Daoy (cell line): ENCODE measurements at regions not wholly inside any gene's neighbourhood (a gene's known extent, or its start where the extent isn't known, plus 50 kb on each side); places are given as distances from the start of the nearest gene placed in this dataset.
"Not testable (repeated sequence)": the region's sequence is repeated elsewhere in the genome, so short reads cannot be mapped to it uniquely, and the experiment has no call there.

Experiments
- DNase-seq: peaks from one replicate; pipeline ENCODE4 v3.0.0-alpha.2; 2015; ENCODE audit warnings: low read depth

GRCh38 chr5:106019261-106019660 is 1651.5 kb downstream of the EFNA5 start:
- no peak for DNase-seq

DNA sequence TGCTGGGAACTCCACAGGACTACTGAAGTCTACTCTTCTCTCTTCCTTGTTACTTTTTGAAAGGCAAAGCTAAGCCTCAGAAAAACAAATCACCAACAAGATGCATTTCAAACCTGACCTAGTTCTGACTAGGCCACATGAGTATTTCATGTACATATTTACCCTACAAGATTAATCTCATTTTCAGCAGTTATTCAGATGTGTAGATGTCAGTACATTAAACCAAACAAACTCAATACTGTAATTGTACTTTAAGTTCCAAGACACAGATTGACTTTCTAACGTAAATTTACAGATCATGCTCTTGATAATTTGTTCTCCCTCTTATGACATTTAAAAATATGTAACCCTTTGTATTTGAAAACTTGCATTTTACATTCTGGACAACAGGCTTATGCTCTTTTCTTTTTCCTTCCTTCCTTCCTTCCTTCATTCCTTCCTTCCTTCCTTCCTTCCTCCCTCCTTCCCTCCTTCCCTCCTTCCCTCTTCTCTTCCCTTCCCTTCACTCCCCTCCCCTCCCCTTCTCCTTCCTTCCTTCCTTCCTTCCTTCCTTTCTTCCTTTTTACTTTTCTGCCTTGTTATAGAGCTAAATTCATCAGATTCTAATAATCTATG is 1653.4 kb downstream of the EFNA5 start:
- no peak for DNase-seq

GRCh38 chr5:106014262-106014661 is 1656.5 kb downstream of the EFNA5 start:
- DNase-seq: no peak

GRCh38 chr5:106006242-106006641 is 1664.5 kb downstream of the EFNA5 start:
- DNase-seq: no peak

DNA sequence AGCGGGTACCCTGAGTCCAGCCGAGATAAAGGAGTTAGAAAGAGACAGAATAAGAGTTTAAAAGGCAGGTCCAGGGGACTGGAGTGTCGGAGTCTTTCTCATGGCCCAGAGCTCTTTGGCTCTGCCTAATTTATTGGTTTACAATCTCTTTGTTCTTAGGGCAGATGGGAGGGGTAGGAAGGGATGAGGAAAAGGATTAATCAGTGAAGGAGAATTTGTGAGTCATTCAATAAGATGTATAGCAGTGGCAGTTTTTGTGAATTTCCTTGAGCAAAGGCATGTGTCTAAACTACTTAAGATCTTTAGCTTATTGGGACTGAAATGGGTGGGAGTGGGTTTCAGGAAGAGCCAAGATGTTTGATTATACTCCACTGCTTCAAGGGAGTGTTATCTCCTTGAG is 1671.7 kb downstream of the EFNA5 start:
- not testable (repeated sequence) for DNase-seq

- no peak for DNase-seq
Measured at GRCh38 chr5:105993027-105993426, 1677.7 kb downstream of the EFNA5 start.

- DNase-seq: no peak
Measured at GRCh38 chr5:105982526-105982925, 1688.2 kb downstream of the EFNA5 start.

GRCh38 chr5:105978011-105978410 is 1692.7 kb downstream of the EFNA5 start:
- no peak for DNase-seq

- DNase-seq: no peak
Measured at GRCh38 chr5:105977163-105977562, 1693.6 kb downstream of the EFNA5 start.

DNA sequence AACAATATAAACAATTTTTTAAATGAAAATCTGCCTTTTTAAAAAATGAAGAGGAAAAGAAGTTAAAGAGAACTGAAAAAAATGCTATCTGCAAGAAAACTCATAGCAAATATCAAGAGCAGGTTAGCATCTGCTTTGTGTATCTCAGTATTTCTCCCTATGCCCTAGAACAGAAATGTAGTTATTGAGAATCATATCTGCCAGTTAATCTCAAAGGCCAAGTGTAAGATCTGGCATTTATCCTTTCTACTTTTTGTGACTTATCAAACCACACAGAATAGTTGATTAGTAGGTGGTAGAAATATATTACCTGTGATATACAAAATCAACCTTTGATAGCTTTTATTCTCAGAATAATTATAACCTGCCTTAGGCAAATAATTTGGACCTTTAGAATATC is 1699.8 kb downstream of the EFNA5 start:
- DNase-seq: no peak

GRCh38 chr5:105968981-105969380 is 1701.8 kb downstream of the EFNA5 start:
- no peak for DNase-seq

- DNase-seq: no peak
Measured at GRCh38 chr5:105963696-105964255, 1707.0 kb downstream of the EFNA5 start.

GRCh38 chr5:105961572-105961971 is 1709.2 kb downstream of the EFNA5 start:
- DNase-seq: no peak

- DNase-seq: no peak
Measured at GRCh38 chr5:105956456-105957196, 1714.1 kb downstream of the EFNA5 start.

- no peak for DNase-seq
Measured at GRCh38 chr5:105954341-105954740, 1716.4 kb downstream of the EFNA5 start.

DNA sequence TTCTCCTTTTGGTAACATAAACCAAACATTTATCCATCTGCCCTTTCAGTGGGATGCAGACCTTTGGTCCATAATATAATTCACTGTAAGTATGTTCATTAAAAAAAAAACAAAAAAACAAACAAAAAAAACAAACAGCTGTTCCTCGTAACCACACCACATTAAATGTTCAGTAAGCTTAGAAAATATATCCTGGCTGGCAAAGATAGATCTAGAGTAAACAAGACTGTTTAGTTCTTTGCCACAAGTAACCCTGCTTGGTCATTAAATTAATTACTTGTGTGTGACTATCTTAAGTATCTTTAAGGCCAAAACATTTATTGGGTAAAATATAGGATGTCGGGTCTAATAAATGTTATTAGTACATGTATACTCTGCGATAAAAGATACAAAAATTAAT is 1717.1 kb downstream of the EFNA5 start:
- DNase-seq: no peak

DNA sequence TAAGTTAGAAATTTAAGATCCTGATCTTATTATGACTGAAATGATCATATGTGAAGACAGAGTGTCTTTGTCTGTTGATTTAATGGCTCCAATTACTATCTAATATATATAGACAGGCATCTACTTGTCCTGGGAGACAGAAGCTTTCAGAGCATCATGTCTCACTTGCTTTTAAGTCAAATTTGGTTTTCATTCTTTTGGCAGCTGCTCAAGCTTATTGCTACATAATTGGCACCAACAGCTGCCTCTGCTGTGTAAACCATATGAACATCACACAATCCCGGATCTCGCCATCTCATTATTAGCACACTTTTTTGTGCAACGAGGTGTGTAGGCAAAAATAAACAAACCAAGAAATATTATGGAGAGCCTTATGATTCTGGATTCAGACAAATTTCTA is 1717.9 kb downstream of the EFNA5 start:
- no peak for DNase-seq

GRCh38 chr5:105947461-105947860 is 1723.3 kb downstream of the EFNA5 start:
- DNase-seq: no peak

DNA sequence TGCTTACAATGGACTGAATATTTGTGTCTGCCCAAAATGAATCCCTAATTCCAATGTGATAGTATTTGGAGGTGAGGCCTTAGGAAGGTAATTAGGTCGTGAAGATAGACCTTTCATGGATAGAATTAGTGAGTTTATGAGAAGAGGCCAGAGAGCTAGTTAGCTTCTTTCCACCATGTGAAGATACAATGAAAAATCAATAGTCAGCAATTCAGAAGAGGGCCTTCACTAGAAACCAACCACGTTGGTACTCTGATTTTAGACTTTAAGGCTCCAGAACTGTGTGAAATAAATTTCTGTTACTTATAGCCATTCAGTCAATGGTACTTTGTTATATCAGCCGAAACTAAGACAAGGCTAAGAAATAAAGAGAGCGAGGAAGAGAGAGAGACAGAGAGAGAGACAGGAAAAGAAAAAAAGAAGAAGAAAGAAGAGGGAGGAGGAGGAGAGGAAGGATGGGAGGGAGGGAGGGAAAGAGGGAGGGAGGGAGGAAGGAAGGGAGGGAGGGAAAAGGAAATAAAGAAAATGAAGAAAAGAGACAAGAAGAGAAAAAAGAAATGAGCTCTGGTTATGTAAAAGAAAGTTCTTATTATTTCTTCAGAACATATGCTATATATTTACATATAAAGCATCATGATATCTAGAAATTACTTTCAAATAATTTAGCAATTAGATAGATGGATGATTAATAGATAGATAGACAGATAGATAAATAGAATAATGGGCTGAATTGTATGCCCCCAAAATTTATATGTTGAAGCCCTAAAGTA is 1725.3 kb downstream of the EFNA5 start:
- no peak for DNase-seq

DNA sequence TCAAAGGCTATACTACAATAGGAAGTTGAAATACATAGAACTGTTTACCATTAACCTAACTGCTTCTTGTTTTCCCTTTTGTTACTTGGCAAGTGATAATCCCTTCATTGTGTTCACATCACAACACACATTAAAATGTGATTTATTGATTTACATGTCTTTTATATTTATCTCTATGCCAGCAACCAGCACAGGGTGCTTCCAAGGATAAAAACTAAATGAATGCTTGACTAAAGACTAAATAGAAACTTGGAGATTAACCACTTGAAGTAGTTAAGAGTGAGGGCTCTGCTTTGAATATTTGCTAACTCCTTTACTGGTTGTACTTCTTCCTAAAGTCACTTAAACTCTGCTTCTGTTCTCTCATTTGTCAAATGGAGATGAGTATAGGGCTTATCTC is 1730.6 kb downstream of the EFNA5 start:
- DNase-seq: no peak

- no peak for DNase-seq
Measured at GRCh38 chr5:105934171-105934570, 1736.6 kb downstream of the EFNA5 start.

DNA sequence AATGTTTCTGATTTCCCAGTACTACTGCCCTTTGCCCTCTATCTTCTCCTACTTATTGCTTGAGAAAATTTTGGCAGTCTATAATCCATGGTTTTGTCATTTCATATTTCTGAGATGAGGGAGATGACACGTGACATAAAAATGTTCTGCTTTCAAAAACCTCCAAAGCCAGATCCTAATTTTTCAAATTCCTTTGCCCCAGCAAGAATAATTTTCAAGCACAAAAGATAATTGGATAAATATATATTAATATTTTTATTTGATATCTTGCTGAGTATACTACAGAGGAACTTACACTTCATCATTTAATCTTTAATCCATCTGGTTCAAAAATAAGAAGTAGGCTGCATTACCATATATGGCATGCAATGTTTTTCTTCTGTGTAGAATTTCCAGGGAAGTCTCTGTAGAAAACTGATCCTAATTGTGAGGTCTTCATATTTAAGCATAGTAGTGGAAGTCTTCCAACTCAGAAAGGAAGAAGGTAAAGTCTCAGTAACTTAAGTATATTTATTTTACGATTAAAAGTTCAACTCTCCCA is 1738.8 kb downstream of the EFNA5 start:
- DNase-seq: no peak
